ENCODE measurements at regions not wholly inside any gene's neighbourhood (a gene's known extent, or its start where the extent isn't known, plus 50 kb on each side); places are given as distances from the start of the nearest gene placed in this dataset.

GRCh38 chr6:138688580-138688979 is 85.0 kb upstream of the CCDC28A start:
- TF ChIP-seq POLR2A (IDR thresholded peaks at IDR 0.05), result no peak
- TF ChIP-seq, protein P1, sequence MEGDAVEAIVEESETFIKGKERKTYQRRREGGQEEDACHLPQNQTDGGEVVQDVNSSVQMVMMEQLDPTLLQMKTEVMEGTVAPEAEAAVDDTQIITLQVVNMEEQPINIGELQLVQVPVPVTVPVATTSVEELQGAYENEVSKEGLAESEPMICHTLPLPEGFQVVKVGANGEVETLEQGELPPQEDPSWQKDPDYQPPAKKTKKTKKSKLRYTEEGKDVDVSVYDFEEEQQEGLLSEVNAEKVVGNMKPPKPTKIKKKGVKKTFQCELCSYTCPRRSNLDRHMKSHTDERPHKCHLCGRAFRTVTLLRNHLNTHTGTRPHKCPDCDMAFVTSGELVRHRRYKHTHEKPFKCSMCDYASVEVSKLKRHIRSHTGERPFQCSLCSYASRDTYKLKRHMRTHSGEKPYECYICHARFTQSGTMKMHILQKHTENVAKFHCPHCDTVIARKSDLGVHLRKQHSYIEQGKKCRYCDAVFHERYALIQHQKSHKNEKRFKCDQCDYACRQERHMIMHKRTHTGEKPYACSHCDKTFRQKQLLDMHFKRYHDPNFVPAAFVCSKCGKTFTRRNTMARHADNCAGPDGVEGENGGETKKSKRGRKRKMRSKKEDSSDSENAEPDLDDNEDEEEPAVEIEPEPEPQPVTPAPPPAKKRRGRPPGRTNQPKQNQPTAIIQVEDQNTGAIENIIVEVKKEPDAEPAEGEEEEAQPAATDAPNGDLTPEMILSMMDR (IDR thresholded peaks at IDR 0.05), result no peak
